HG03064 (cell line): ENCODE measurements at regions not wholly inside any gene's neighbourhood (a gene's known extent, or its start where the extent isn't known, plus 50 kb on each side); places are given as distances from the start of the nearest gene placed in this dataset.

ENCODE experiments used
- ATAC-seq: cut with Tn5 transposase; IDR thresholded peaks from one replicate; pipeline ENCODE4 v1.9.1; 2021; ENCODE audit warnings: low read depth; ENCODE audit not compliant: unreplicated experiment

DNA sequence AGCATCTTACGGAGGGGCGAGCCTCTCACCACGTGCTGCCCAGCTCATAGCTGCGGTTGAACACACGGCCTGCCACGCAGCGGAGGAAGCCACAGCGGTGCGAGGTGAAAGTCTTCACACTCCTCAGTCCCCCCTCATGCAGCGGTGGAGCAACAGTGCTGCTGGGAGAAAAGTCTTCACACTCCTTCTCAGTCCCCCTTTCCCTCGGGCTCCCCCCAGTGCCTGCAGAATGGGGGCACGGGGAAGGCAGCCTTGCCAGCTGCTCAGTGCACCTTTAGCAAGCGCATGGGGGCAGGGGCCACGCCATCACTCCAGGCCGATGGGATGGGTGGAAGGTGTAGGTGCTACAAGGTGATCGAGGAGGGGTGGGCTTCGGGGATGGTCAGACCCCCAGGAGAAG lies 206.3 kb upstream of the TCERG1L start:
- ATAC-seq, result no peak

DNA sequence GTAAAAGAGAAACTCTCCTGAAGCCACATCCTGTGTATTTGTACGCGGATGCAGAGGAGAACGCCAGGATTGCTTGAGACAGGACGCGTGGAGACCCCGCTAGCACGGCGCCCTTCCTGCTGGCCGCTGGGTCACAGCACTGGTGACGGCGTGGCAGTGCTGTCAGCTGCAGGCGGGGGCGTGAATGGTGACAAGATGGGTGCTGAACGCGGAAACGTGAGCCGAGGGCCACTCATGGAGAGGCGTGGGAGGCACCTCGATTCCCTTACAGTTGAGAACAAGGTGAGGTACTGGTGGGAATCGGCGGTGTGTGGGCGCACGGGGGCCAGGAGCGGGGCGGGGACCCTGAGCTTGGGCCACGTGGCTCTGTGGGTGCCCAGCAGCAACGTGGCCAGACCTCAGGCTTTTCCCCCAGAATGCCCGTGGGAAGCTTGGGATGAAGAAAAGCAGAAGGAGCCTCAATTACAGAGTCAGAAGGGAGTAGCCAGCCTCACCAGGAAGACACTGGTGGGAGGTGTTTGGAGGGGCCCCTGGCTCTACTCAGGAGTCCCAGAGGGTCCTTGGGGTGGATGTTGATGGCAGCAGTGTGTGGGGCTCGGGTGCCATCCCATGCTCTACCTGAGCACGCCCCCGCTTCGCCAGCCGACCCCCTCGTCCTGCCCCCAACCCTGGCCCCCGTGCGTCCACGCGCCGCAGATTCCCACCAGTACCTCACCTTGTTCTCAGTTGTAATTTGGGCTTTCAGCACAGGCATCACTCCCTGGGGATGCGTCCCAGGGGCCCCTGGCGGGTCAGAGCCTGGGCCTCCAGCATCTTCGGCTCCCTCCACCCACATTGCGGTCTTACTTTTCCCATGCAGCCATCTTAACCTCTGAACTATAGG lies 208.4 kb upstream of the TCERG1L start:
- ATAC-seq, result no peak

DNA sequence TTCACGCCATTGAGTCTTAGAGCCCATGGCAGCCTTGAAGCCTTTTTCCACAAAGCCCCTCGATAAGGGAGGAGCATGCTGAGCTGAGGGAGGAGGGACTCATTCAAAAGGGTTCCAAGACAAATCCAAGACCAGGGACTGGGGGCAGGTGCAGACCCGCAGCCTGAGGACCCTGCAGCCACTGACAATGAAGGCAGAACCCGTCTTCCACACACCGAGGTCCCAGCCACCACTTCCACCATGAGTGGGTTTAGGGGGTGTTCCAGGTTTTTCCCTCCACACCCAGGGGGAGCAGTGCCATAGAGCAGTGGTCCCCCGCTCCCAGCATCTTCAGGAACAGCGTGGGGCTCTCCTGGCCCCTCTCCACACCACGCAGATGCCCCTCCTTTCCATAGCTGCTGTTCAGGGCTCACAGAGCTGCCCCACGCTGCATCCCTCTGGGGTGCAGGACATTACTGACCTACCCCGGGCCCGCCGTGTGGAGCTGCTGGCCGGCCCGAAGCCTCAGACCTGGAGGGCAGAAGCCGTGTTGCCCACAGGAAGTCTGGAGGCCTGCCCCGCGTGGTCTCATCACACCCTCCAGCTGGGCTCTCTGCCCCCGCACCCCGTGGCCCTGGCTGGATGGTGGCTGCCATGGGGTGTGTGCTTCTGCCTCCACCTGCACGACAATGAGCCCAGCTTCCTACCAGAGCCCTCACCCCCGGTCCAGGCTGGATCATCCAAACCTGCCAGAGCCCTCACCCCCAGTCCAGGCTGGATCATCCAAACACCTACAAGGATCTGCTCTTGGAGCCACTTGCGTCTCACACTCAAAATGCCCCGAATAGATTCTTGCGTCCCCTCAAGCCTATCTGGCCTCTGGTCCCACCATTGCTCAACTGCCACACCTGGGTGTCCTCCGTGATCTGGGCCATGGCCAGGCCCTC lies 220.0 kb upstream of the TCERG1L start:
- no peak for ATAC-seq

DNA sequence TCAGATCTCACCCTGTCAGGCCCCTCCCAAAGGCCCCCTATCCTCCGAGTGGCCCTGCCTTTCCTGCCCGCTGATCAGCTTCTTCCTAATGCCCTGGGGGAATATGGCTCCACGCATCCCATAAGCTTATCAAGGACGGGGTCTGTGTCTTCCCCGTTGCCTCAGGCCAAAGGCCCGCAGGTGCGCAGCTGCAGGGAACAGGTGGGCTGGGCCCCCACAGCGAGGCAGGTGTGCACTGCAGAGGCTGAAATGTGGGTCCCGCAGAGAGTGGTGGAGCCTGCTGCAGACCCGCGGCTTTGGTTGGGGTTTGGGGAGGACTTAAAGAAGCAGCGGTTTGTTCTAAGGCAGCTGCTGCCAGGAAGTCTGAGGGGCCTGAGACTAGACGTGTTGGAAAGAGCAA lies 220.8 kb upstream of the TCERG1L start:
- no peak for ATAC-seq

DNA sequence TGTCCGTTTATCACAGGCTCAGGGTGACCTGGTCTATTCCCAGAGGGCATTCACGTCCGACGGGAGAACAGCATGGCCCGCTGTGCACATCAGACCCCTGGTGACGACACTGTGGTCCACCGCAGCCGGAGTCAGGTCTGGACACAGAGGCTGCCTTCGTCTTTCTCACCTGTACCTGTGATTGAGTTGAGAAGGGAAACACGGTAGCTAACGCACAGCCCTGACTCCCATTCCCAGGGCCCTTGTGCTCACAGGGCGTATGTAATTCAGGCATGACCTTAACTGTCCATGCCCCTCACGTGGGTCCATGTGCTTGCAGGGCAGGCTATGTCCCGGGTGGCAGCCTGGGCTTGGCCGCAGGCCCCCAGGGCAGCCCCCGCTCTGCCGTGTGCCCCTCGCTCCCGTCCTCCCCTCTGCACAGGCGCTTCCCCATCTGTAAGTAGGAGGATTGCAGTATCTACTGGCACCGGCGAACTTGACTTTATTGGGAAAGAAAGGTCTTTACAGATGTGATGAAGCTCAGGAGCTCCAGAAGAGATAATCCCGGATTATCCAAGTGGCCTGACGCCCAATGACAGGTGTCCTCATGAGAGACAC lies 221.3 kb upstream of the TCERG1L start:
- ATAC-seq, result no peak

DNA sequence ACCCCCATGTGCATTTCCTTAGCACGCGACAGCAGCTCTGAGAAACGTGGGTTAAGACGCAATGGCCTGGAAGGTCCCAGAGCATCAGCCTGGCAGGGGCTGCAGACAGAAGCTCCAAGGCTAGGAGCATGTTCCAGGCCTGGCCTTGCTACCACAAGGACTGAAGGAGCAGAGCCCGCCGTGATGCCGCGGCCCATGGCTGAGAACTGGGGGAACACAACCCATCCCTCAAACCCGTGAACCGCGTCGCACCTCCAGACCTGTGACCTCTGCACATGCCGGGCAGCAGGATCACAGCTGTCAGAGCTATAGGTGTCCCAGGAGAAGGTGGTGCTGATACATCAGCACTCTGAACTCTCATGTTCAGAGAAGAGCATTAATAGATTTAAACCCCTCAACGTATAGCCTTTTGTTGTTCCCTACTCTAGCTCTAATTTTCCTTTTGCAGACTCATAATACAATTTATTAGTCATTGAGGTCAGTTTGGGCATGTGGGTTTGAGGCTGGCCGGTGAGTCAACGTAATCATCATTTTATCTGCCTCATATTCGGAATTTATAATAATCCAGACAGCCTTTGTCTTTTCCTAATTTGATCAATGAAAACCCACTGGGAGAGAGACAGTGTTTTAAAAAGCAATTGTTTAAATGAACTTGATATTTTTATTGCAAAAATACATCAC lies 222.5 kb upstream of the TCERG1L start:
- ATAC-seq, result no peak

DNA sequence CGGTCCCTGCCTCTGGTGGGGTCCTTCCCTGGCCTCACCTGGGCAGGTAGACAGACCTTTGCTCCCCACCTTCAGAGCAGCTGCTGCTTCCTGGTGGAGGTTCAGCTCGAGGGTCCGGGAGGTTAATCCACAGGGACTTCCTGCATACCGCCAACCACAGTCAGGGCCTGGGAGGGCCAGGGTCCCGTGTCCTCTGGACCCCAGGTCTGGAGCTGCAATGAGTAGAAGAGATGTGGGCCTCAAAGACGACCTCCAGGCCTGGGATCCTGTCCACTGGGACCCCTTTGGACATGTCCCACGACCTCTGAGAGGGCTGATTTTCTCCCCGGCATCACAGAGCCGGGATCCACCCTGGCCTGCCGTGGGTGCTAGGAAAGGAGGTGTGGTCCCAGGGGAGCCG lies 223.3 kb upstream of the TCERG1L start:
- no peak for ATAC-seq

DNA sequence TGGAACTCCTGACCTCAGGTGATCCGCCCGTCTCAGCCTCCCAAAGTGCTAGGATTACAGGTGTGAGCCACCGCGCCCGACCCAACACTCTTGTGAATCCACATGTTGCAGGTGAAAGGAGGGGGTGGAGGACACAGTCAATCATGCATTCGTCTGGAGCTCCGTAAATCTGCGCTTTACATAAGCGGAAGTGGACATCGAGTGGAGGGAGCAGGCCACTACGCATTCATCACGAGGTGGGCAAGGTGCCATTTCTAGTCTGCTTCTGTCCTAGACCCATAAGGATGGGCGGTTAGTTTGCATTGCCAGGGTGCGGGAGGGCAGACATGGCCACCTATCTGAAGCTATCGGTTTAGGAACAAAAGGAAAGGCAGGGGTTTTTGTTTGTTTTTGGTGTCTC lies 225.2 kb upstream of the TCERG1L start:
- no peak for ATAC-seq

DNA sequence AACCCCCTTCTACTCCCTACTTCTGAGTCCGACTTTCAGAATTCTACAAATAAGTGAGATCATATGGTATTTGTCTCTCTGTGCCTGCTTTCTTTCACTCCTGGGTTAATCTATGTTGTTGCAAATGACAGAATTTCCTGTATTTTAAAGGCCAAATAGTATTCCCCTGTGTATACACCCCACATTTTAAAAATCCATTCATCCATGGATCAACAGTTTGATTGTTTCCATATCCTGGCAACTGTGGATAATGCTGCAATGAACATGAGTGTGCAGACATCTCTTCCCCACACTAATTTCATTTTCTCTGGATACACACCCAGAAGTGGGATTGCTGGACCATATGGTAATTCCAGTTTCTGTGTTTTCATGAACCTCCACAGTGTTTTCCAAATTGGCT lies 225.8 kb upstream of the TCERG1L start:
- ATAC-seq, result no peak

DNA sequence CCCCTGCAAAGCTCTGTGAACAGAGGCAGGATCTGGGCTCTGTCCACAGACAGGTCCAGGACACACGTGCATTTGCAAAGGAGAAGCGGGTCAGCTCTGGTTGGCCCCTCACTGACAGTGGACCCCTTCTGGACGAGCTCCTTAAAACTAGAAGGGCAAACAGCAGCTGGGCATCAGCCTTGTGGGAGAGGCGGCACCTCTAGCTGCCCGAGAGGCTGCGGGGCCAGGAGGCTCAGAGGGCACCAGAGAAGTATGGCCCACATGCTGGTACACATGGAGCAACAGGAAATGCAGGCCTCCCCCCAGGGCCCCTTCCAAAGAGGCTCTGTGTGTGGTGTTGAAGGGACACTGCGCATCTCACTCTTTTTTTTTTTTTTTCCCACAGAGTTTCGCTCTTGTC lies 233.0 kb upstream of the TCERG1L start:
- ATAC-seq, result no peak

DNA sequence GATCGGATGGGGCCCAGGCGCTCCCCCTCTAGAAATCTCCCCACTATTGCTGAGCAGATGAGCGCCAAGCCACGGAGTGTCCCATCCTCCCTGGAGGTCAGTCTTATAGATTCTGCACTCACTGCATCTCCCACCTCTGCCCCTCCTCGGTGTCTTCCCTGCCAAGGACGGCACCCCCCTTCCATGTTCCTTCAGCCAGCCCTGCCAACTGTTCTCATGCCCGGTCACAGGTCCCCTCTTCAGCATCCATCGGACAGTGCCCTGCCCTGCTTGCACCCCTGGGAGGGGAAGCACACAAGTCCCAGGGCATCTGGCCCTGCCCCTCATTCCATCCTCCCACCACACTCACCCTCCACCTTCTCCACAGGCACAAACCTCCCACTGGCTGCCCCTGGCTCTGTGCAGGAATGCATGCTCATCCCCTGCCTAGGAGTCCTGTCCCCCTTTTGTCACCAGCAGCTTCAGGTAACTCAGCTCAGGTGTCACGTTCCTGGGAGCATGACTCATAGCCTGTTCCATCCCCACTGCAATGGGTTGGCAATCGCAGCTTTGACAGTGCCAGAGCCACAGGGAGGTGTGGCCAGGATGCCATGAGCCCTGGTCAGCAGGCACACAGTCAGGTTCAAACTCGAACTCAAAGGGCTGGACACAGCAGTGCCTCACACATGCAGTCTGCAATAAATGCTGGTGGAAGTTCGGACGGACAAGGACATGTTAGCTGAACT lies 234.7 kb upstream of the TCERG1L start:
- ATAC-seq, result no peak

DNA sequence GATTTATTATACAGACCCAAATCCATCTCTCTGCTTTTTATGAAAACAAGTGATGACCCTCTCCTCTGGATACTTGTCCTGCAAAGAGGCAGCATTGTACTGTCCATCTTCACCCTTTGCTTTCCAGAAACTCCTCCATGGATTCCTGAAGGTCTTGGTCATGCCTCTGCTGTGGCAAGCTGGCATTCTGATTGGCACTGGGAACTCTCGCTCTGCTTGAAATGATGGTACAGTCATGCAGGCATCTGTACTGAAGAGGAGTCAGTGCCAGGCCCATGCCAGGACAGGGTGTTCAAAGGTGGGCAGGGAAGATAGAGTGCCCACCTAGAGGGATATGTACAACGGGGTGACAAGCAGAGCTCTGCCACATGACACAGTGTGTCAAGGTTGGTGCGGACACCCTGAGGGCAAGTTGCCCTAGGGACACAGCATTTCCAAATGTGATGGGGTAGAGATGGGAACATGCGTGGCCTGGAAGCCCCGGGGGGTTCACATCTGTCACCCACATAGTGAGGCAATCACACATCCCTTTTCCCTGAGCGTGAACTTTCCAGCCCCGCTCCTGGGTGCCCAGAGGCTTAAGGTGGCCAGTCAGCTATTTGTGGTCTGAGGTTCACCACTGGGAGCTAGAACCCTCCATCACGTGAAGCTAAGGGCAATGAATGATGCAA lies 235.7 kb upstream of the TCERG1L start:
- no peak for ATAC-seq

DNA sequence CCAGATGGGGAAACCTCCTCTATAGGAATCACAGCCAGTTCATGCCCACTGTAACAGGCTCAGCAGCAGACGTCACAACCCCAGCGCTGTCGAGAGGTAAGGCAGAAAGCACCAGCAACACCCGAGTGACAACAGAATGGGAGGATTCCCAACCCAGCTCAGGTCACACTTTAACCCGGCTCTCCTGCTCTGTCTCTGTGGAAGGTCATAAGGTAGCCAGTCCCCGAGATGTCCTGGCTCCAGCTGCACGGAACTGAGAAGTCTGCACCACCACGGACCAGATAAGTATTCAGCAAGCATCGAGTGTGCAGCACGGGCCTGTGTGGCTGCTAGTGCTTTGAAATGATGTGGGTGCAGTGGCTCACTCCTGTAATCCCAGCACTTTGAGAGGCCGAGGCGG lies 236.7 kb upstream of the TCERG1L start:
- no peak for ATAC-seq

DNA sequence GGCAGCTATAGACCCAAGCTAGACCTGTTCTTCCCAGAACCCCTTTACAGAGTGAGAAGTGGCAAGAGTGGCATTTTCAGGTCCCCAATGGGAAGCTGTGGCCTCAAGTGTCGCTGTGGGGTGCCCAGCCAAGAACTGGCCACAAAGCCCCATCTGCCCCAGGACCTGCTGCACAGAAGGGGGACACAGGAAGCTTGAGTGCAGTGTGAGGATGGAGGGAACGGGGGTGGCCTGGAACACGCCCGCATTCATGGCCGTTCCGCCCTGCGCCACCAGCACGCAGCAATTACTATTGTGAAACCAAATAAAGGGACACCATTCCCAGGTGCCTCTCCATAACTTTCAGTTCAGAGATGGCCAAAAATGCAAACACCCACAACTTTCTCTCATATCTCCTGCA lies 237.6 kb upstream of the TCERG1L start:
- no peak for ATAC-seq

DNA sequence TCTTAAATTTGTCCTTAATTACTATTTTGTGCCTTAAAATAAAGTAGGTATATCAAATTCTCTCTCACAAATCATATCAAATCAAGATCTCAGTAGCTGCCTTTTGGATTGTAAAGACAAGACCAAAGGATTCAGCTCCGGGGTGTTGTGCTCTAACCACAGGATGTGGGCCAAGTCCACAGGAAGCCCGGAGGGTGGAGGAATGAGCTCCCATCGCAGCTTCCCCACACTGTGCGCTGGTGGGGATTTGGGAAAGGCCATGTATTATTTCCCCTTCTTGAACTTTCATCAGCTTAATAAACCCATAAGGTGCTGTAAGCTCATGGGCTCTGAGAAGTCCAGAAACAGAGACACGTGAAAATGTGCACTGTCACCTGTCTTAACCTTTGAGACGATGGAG lies 241.6 kb upstream of the TCERG1L start:
- ATAC-seq, result no peak

DNA sequence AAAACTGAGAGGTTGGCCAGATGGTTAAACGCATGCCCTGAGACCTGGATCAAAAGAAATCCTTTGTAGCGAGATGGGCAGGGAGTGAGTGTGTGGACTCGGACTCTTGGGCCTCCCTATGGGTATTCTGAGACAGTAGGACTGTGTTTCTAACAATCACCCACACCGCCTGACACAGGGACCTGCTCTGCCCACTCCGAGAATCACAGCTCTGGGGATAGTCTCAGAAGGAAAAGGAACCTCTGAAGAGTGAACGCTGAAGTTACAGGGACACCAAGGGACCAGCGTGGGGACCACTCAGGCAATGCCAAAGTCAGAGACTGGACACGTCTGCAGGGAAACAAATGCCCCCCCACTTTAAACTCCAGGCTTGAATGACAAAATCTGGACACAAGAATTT lies 242.1 kb upstream of the TCERG1L start:
- no peak for ATAC-seq

DNA sequence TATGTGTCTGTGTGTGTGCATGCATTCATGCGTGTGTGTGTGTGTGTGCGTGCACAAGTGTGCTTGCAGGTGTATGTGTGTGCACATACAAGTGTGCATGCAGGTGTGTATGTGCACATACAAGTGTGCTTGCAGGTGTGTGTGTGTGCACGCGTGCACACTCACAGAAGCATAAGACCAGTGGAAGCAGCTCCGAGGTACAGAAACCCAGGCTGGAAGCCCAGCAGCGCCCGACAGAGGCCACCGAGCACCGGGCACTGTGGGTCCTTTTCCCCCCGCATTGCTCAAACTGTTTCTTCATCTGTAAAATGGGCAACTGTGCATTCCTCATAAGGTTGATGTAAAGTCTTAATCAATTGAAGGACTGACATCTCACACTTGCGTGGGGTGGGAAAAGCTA lies 243.3 kb upstream of the TCERG1L start:
- ATAC-seq, result no peak

DNA sequence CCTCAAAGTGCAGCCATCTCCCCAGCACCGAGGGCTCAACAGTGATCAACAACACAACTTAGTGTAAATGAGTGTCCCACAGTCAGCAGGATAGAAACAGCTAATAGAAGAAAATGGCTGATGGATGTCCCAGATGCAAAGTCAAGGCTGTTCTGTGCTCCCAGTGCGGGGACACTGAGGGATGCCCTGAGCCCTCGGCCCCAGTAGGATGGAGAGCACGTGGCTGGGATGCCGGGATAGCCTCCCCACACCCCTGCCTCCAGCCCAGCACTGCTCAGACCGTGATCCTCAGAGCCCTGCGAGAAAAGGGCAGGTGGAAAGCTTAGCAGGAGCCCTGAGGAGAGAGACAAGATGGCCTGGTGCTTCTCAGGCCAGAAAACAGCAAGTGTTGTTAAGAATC lies 243.9 kb upstream of the TCERG1L start:
- ATAC-seq, result no peak

DNA sequence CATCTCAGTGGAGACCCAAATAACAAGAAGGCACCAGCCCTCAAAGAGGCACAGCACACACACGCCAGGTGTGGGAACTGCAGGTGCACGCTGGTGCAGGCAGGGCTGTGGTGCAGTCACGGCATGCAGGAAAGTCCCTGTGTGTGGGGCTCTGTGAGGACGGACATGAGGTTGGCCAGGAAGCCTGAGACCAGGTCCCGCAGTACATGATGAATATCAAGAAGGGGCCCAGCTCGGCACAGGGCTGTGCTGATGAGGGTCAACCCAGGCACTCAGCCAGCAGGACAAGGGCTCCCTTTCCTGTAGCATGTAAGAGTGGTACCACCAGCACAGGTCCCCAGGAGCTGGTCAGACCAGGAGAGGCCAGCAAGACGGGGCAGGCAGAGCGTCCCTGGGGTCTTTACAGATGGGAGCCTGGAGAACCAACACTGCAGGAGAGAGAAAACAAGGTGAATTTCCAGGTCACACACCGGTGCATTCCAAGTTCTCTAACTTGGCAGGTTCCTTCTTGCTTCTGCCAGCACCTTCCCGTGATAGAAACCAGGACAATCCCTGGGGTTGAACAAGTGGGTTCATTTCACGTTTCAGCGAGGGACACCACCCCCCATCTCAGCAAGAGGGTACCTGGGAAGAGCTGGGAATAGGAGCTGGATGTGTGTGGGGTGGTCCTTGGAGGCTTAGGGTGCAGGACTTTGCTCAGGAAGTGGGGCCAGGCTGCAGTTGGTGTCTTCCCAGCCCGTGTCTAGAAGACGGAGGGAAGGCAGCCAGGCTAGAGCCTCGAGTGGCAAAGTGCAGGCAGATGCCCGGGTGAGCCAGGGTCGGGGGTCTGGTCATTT lies 244.8 kb upstream of the TCERG1L start:
- no peak for ATAC-seq
